G401 (cell line): ENCODE measurements at regions not wholly inside any gene's neighbourhood (a gene's known extent, or its start where the extent isn't known, plus 50 kb on each side); places are given as distances from the start of the nearest gene placed in this dataset.
"Not testable (repeated sequence)": the region's sequence is repeated elsewhere in the genome, so short reads cannot be mapped to it uniquely, and the experiment has no call there.

Experiments used
- DNase-seq: peaks from one replicate; pipeline ENCODE4 v3.0.0-alpha.2; 2015; ENCODE audit warnings: low spot score
- in situ Hi-C: cut with HindIII; loops from 2 replicates; pipeline ENCODE4 v1.10.0; 2016; ENCODE audit warnings: low sequenced_read_pairs, mixed read lengths

GRCh38 chr1:100597061-100597741 is 59.3 kb downstream of the GPR88 start:
- no peak for DNase-seq
- in situ Hi-C loops = no loop called here

- in situ Hi-C loops = no loop called here
- no peak for DNase-seq
These were observed 59.8 kb downstream of the GPR88 start for GRCh38 chr1:100597784-100598183.

GRCh38 chr1:100600377-100600776 is 62.4 kb downstream of the GPR88 start:
- in situ Hi-C loops, DNase-seq: not testable (repeated sequence)

GRCh38 chr1:100602028-100602427 is 64.1 kb downstream of the GPR88 start:
- in situ Hi-C loops, DNase-seq: not testable (repeated sequence)

GRCh38 chr1:100604372-100604771 is 66.4 kb downstream of the GPR88 start:
- DNase-seq = no peak
- in situ Hi-C loops = no loop called here

- in situ Hi-C loops = no loop called here
- DNase-seq = no peak
These were observed 68.5 kb downstream of the GPR88 start for GRCh38 chr1:100606438-100606837.

- in situ Hi-C loops = no loop called here
- DNase-seq = no peak
These were observed 69.8 kb downstream of the GPR88 start for GRCh38 chr1:100607628-100608240.

GRCh38 chr1:100609849-100610248 is 71.9 kb downstream of the GPR88 start:
- in situ Hi-C loops = no loop called here
- DNase-seq = no peak

- in situ Hi-C loops = no loop called here
- DNase-seq = no peak
These were observed 73.1 kb downstream of the GPR88 start for GRCh38 chr1:100611086-100611485.

GRCh38 chr1:100612540-100612939 is 74.6 kb downstream of the GPR88 start:
- no peak for DNase-seq
- in situ Hi-C loops = no loop called here

- no peak for DNase-seq
- in situ Hi-C loops = no loop called here
These were observed 76.0 kb downstream of the GPR88 start for GRCh38 chr1:100613817-100614559.

GRCh38 chr1:100614570-100614969 is 76.6 kb downstream of the GPR88 start:
- no peak for DNase-seq
- in situ Hi-C loops = no loop called here

- no peak for DNase-seq
- in situ Hi-C loops = no loop called here
These were observed 77.7 kb downstream of the GPR88 start for GRCh38 chr1:100615686-100616085.

- in situ Hi-C loops = no loop called here
These were observed 78.2 kb downstream of the GPR88 start for GRCh38 chr1:100616121-100616621.

GRCh38 chr1:100622037-100622436 is 84.1 kb downstream of the GPR88 start:
- in situ Hi-C loops = no loop called here
- peak; percentile 4 for DNase-seq

More at GRCh38 chr1:100616121-100616621, 78.2 kb downstream of the GPR88 start:
- no peak for DNase-seq

- in situ Hi-C loops = no loop called here
- DNase-seq = no peak
These were observed 84.6 kb downstream of the GPR88 start for GRCh38 chr1:100622506-100622905.

- DNase-seq = no peak
- in situ Hi-C loops = no loop called here
These were observed 85.2 kb downstream of the GPR88 start for GRCh38 chr1:100622966-100623762.

- no peak for DNase-seq
- in situ Hi-C loops = no loop called here
These were observed 87.1 kb downstream of the GPR88 start for GRCh38 chr1:100624886-100625610.

- in situ Hi-C loops = no loop called here
- no peak for DNase-seq
These were observed 88.5 kb downstream of the GPR88 start for GRCh38 chr1:100626397-100626796.
